ENCODE measurements at regions not wholly inside any gene's neighbourhood (a gene's known extent, or its start where the extent isn't known, plus 50 kb on each side); places are given as distances from the start of the nearest gene placed in this dataset.

GRCh38 chr13:107003911-107004310, 436.0 kb upstream of the ARGLU1 start:
- TF ChIP-seq CTCF (IDR thresholded peaks at IDR 0.05; ENCODE audit: low read depth, low read length) (no peak), POLR2A (IDR thresholded peaks at IDR 0.05; ENCODE audit: extremely low read depth, insufficient read length) (no peak)

Measured in NB4 (cell line).